ENCODE measurements at regions not wholly inside any gene's neighbourhood (a gene's known extent, or its start where the extent isn't known, plus 50 kb on each side); places are given as distances from the start of the nearest gene placed in this dataset.

- Histone ChIP-seq H3K9me3 (no peaks in the 10 kb centered on the region), H3K36me3 (no peaks in the 10 kb centered on the region), H3K27me3 (replicated peaks in 1 of 7) (no peaks in the 10 kb centered on the region), H3K4me1 (no peaks in the 10 kb centered on the region), H3K4me3 (no peak overlapping the region), H3K27ac (no peak overlapping the region)
- no peak for DNase-seq
- intact Hi-C loops (cut with DNase I; ENCODE audit: low total_unique reads) = no loop called here
- TF ChIP-seq POLR2A (IDR thresholded peaks at IDR 0.05) (no peak), POLR2AphosphoS5 (IDR thresholded peaks at IDR 0.05) (no peak), CTCF (IDR thresholded peaks at IDR 0.05 in 8 of 11, conservative IDR thresholded peaks at IDR 0.05 in 3 of 11) (no peak)
Observed at GRCh38 chr1:188314557-188315137, 1485.9 kb downstream of the PLA2G4A start.

- intact Hi-C loops (cut with DNase I; ENCODE audit: low total_unique reads) = no loop called here
- no peaks in the 10 kb centered on the region for H3K4me1 ChIP-seq
- H3K27me3 ChIP-seq (replicated peaks in 1 of 7) = no peaks in the 10 kb centered on the region
- H3K27ac ChIP-seq = no peak overlapping the region
- no peak for DNase-seq
- no peak overlapping the region for H3K4me3 ChIP-seq
- no peaks in the 10 kb centered on the region for H3K36me3 ChIP-seq
- TF ChIP-seq CTCF (IDR thresholded peaks at IDR 0.05 in 8 of 11, conservative IDR thresholded peaks at IDR 0.05 in 3 of 11) (no peak), POLR2AphosphoS5 (IDR thresholded peaks at IDR 0.05) (no peak), POLR2A (IDR thresholded peaks at IDR 0.05) (no peak)
- no peaks in the 10 kb centered on the region for H3K9me3 ChIP-seq
Observed at GRCh38 chr1:188317894-188318293, 1489.1 kb downstream of the PLA2G4A start.

GRCh38 chr1:188325211-188325610 is 1496.5 kb downstream of the PLA2G4A start:
- 86 to 91% (median 87%) methylated on average over 3 of the region's 3 CpGs for WGBS, 5 donors
- Histone ChIP-seq H3K4me3 (no peak overlapping the region), H3K36me3 (no peaks in the 10 kb centered on the region), H3K27me3 (replicated peaks in 1 of 7) (no peaks in the 10 kb centered on the region), H3K4me1 (no peaks in the 10 kb centered on the region), H3K9me3 (peaks cover 0 to 6% (median 0%) of the 10 kb centered on the region in 8 donors), H3K27ac (no peak overlapping the region)
- intact Hi-C loops (cut with DNase I; ENCODE audit: low total_unique reads) = no loop called here
- no peak for DNase-seq
- no peak for TF ChIP-seq POLR2A (IDR thresholded peaks at IDR 0.05)
- TF ChIP-seq POLR2AphosphoS5 (IDR thresholded peaks at IDR 0.05) = no peak

GRCh38 chr1:188343914-188344313 is 1515.2 kb downstream of the PLA2G4A start:
- H3K27ac ChIP-seq = no peak overlapping the region
- H3K27me3 ChIP-seq (replicated peaks in 1 of 7) = no peaks in the 10 kb centered on the region
- intact Hi-C loops (cut with DNase I; ENCODE audit: low total_unique reads) = no loop called here
- no peaks in the 10 kb centered on the region for H3K36me3 ChIP-seq
- H3K9me3 ChIP-seq = peaks cover 0 to 32% (median 19%) of the 10 kb centered on the region in 8 donors
- no peaks in the 10 kb centered on the region for H3K4me1 ChIP-seq
- 63 to 96% (median 84%) methylated on average over 1 of the region's 1 CpG for WGBS, 5 donors
- TF ChIP-seq CTCF (IDR thresholded peaks at IDR 0.05 in 8 of 11, conservative IDR thresholded peaks at IDR 0.05 in 3 of 11) (no peak), POLR2A (IDR thresholded peaks at IDR 0.05) (no peak), POLR2AphosphoS5 (IDR thresholded peaks at IDR 0.05) (no peak)
- H3K4me3 ChIP-seq = no peak overlapping the region
- no peak for DNase-seq

GRCh38 chr1:188350104-188350503 is 1521.4 kb downstream of the PLA2G4A start:
- Histone ChIP-seq H3K27ac (no peak overlapping the region), H3K4me1 (no peaks in the 10 kb centered on the region), H3K4me3 (no peak overlapping the region), H3K36me3 (no peaks in the 10 kb centered on the region), H3K27me3 (replicated peaks in 1 of 7) (no peaks in the 10 kb centered on the region), H3K9me3 (peaks cover 0 to 8% (median under 1%) of the 10 kb centered on the region in 8 donors)
- no peak for DNase-seq
- intact Hi-C loops (cut with DNase I; ENCODE audit: low total_unique reads) = no loop called here
- TF ChIP-seq POLR2A (IDR thresholded peaks at IDR 0.05) (no peak), CTCF (IDR thresholded peaks at IDR 0.05 in 8 of 11, conservative IDR thresholded peaks at IDR 0.05 in 3 of 11) (no peak), POLR2AphosphoS5 (IDR thresholded peaks at IDR 0.05) (no peak)
- WGBS, 5 donors = 86 to 93% (median 89%) methylated on average over 2 of the region's 2 CpGs
